Epithelial cell of esophagus (primary cell): ENCODE measurements at regions not wholly inside any gene's neighbourhood (a gene's known extent, or its start where the extent isn't known, plus 50 kb on each side); places are given as distances from the start of the nearest gene placed in this dataset.
A peak's percentile ranks its signal among the peaks of the same experiment; 100 is the strongest.

Experiments
- DNase-seq: peaks from one replicate; pipeline ENCODE4 v3.0.0; 2010; ENCODE audit warnings: low read depth
- H3K4me3 ChIP-seq: 2 replicates; pipeline ENCODE4 v1.5.1; 2011; ENCODE audit warnings: mild to moderate bottlenecking, low read length, control low read depth
- CTCF ChIP-seq: IDR thresholded peaks from 2 replicates; pipeline ENCODE4 v1.5.1; 2011; ENCODE audit warnings: low read depth, mild to moderate bottlenecking, low read length, control low read depth, inconsistent platforms; ENCODE audit not compliant: insufficient read depth; ENCODE audit errors: missing control alignments

DNA sequence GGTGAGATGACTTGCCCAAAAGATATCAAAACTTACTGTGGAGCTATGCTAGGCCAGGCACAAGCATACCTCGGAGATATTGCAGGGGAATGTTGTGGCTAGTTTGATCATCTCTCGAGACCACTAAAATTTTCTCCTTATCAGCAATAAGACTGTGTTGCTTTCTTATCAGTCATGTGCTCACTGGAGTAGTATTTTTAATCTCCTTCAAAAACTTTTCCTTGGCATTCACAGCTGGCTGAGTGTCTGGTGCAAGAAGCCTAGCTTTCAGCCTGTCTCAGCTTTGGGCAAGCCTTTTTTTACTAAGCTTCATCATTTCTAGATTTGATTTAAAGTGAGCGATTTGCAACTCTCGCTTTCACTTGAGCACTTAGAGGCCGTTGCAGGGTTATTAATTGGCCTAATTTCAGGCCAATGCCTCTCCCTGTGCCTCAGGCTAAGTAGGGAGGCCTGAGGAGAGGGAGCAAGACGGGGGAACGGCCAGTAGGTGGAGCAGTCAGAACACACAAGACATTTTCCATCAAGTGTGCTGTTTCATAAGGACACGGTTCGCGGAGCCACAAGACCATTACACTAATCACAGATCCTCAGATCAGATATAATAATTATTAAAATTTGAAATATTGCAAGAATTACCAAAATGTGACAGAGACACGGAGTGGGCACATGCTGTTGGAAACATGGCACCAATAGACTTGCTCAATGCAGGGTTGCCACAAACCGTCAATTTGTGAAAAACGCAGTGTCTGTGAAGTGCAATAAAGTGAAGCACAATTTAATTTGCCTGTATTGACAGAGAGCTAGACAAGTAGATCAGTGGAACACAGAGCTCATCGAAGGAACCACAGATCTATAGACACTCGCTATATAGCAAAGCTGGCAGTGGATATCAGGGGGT is 106.8 kb upstream of the SIRPG start:
- peak; percentile 90 for TF ChIP-seq CTCF
- DNase-seq = peak; percentile 88
- H3K4me3 ChIP-seq = no peak overlapping the region

GRCh38 chr20:1761598-1761997 is 104.0 kb upstream of the SIRPG start:
- TF ChIP-seq CTCF = no peak
- no peak overlapping the region for H3K4me3 ChIP-seq
- DNase-seq = no peak

GRCh38 chr20:1761116-1761515 is 103.5 kb upstream of the SIRPG start:
- no peak for TF ChIP-seq CTCF
- peak; percentile 89 for DNase-seq
- H3K4me3 ChIP-seq = no peak overlapping the region

DNA sequence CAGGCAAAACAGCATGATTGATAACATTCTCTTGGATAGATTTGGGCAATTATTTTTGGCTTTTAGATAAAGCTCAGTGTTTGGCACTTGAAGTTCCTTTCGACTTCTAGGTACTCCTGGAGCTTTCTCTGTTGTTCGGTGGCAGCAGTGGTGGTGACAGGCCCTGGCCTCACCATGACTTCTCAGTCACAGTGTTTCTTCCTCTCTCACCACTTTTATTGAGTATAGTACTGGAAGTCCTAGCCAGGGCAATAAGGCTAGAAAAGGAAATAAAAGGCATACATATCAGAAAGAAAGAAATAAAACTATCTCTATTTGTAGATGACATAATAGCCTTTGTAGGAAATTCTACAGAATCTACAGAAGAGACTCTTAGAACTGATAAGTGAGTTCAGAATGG is 101.2 kb upstream of the SIRPG start:
- TF ChIP-seq CTCF = no peak
- no peak overlapping the region for H3K4me3 ChIP-seq
- DNase-seq = no peak

DNA sequence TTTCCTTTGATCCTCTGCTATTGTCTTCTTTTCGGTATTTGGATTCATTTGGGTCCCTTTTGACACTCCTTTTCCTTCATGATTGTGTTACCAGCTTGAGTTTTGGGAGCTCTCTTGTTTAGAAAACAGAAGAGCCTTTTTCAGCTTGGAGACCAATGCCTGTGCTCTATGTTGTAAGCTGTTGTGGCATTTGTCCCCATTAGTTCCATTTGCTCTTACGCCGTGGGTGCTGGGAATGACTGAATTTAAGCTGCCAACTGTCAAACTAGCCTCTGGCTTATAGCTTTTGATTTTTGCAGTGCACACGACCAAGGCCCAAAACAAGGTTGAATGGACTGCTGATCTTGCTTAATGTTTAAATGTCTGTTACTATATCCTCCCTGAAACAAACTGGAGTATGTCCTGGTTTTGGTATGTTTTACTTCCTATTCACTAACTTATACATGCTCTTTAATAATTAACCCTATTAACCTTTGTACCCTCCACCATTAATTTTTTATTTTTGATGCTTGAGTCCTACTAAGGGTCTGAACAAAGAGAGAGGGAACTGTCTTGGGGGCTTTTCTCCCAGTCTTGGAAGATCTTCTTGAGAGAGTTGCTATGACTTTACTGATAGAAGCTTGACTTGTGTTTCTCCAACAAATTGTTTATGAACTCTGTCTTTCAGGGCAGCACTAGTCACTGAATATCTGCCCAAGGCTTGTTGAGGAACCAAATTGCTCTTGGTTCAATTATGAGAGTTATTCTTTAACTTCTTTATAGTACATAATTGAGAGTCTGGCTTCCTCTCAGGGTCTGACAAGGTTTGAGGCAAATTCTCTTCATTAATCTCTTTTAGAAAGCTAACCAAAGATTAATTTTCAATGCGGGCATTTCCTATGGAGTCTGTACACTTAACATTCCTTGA is 100.3 kb upstream of the SIRPG start:
- TF ChIP-seq CTCF = no peak
- no peak for DNase-seq

GRCh38 chr20:1757072-1757471 is 99.5 kb upstream of the SIRPG start:
- DNase-seq = peak; percentile 71
- TF ChIP-seq CTCF = no peak
- H3K4me3 ChIP-seq = no peak overlapping the region

More for the DNA sequence above, 100.3 kb upstream of the SIRPG start:
- no peak overlapping the region for H3K4me3 ChIP-seq
